GM19240 (cell line): ENCODE measurements at regions not wholly inside any gene's neighbourhood (a gene's known extent, or its start where the extent isn't known, plus 50 kb on each side); places are given as distances from the start of the nearest gene placed in this dataset.
"Not testable (repeated sequence)": the region's sequence is repeated elsewhere in the genome, so short reads cannot be mapped to it uniquely, and the experiment has no call there.

Experiments used
- DNase-seq: peaks from one replicate; pipeline ENCODE4 v3.0.0; 2011; ENCODE audit warnings: low spot score; ENCODE audit not compliant: insufficient read length

- DNase-seq, result no peak
Measured at GRCh38 chr2:118417406-118418120, 329.3 kb downstream of the INSIG2 start.

GRCh38 chr2:118415186-118415585, 326.9 kb downstream of the INSIG2 start:
- not testable (repeated sequence) for DNase-seq

DNA sequence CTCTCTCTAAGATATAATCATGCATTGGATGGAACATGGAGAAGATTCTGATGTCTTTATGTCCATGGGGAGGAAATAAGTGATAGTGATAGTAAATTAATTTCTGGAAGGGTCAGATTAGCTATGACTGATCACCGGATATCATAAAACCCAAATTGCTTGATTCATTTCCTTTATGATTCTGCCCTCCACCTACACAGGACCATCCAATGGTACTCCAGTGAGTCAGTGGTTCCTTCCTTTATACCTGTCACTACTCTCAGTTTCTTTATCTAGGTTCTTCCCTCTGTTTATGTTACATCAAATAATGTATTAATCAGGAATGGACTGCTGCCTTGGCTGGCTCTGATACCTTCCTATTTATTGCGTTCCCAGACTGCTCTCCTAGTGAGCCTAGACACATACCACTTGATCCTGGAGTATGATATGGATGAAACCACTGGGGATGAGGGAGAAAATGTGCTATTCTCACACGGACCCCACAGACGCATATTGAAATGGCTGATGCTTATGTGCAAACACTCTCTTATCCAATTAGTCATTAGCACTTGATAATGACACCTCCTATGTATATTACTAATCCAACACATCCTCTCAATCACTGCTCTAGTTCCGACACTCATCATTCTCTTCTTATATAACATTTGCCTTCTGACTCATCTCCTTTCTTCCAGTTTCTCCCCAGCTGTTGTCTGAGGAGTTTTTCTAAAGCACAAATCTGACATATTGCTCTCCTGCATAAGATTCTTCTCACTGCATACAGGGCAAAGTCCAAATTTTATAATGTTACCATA, 315.6 kb downstream of the INSIG2 start:
- DNase-seq, result no peak

DNA sequence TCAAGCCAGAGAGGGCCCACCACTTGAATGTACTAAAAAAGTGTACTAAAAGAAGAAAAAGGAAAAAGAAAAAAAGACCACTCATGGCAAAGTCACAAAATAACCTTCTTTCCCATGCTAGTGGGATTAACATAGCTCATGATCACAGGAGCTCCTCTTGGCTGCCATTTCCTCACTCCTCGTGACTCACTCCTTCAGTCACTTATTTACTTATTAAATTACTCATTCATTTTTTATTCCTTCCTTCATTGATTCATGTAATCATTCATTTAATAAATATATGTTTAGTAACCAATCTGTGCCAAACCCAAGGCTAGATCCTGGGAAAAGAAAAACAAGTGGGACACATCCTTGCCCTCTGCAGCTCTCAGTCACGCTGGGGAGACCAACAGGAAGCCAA, 300.5 kb downstream of the INSIG2 start:
- DNase-seq, result no peak

DNA sequence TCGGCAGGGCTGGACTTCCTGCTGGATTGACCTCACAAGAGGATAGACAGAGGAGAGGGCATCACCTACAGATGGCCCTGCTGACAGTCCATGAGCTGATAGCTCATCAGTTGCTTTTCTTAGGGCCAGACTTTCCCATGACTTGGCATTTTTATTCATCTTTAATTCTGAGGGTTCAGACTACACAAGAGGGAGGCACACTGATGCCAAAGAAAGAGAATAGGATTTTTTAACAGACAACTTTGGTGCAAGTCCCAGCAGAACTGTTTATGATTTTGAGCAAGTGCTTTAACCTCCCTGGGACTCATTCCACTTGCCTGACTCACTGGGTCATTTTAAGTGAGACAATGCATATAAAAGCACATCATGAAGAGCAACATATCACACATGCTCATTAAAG, 299.2 kb downstream of the INSIG2 start:
- DNase-seq, result no peak

- DNase-seq, result no peak
Measured at GRCh38 chr2:118386641-118387302, 298.5 kb downstream of the INSIG2 start.

DNA sequence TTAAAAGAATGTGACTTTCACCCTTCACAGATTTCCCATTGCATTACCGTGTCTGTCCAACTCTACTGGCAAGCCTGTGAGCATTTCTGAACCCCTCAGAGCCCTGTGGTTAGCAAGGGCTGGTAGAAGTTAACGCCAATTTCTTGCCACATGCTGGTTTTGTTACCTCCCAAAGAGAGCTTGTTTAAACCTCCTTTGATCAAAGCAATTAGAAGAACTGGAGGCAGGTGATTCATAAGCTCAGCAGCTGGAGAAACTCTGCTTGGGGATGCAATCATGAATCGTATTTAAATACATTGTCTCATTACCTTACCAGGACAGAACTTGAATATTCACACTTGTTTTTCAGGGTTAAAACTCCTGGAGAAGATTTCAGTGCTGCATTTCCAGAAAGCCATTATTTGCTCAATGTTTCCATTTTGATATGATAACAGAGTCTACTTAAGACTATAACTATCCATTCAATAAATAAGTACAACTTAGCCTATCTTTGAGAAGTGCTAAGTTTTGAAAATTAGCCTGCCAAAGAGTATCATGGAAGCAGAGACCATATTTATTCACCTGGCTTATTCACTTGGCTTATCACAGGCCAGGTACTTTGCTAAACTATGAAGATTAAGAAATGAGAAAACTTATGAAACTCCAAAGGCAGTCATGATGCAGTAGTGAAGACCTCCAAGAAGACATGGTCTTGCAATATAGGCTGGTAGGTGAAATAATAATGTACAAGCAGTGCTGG, 292.8 kb downstream of the INSIG2 start:
- no peak for DNase-seq

DNA sequence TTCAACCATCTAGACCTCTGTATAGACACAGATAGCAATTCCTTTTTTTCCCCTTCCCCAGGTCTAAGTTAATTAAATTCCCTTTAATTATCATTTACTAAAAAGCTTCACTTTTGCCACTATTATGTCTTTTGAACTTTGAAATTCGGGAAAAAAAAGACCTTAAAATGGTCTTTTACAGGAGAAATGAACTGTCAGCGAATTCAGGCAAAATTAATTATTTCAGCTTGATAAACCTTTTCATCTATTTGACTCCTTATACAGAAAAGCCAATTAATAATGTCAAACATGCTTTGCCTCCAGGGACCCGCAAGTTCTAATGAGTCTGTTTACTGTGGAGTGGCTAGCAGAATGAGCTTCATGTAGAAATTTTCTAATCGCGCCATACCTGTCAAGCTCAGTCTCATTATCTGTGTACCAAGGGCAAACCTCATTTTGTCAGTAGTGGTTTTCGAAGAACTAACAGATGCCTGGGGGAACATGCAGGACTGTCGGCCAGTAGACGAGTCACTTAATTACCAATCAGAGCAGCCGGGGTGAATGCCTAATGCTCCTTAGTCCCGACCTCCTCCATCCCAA, 287.7 kb downstream of the INSIG2 start:
- no peak for DNase-seq

GRCh38 chr2:118374974-118375755, 286.9 kb downstream of the INSIG2 start:
- no peak for DNase-seq

GRCh38 chr2:118372886-118373830, 284.9 kb downstream of the INSIG2 start:
- DNase-seq, result no peak

DNA sequence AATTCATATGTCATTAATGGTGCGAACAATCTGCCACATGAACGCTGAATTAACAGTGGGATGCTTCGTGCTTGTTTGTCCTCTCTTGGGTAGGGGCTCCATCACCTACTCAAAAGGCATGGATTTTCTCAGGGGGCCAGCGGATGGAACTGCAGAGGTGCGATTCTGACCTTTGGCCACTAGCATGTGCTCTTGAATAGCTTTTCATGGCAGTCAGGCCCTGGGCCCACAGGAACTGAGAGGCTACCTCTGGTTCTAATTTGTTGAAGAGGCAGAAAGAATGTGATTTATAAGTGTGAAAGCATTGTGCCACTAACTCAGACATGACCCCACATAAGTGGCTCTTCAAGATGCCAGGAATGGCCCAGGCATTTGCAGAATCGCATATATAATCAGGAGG, 283.2 kb downstream of the INSIG2 start:
- DNase-seq, result no peak

- DNase-seq, result not testable (repeated sequence)
Measured at GRCh38 chr2:118369521-118369920, 281.2 kb downstream of the INSIG2 start.

DNA sequence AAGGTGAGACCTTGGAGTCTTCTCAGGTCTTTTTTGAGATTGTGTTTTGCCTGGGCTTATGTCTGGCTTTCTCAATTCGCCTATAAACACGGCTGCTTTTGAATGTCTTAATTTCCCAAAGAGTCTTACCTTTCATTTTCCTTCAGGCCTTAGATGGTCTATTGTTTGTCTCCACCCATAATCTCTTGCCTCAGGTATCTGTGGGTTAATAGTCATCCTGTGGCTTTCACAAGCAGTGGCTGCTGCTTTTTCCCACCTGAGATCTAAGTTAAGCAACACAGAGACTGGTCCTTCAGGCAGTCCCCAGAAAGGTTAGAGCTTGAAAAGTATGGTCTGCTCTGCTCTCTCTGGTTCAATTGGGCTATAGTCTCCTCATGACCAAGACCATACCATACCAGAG, 275.3 kb downstream of the INSIG2 start:
- DNase-seq, result no peak

GRCh38 chr2:118356051-118356450, 267.8 kb downstream of the INSIG2 start:
- no peak for DNase-seq

DNA sequence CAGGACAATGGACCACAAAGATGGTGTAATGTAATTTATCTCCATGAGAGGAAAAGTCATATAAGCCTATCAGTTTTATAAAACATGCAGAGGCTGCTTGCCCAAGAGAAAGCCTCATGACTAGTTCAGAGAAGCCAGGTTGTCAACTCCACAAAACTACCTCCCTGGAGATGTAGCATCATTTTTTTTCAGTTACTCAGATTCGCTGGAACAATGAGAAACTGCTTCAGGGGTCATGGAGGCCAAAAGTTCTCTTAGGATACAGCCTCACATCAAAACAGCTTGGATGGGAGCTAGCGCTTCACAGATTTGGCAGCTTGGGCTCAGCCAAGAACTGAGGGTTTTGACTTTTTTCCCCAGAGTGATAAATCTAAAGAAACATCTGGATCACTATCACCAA, 263.5 kb downstream of the INSIG2 start:
- DNase-seq, result no peak

GRCh38 chr2:118350621-118351020, 262.4 kb downstream of the INSIG2 start:
- DNase-seq, result no peak

GRCh38 chr2:118349365-118349764, 261.1 kb downstream of the INSIG2 start:
- DNase-seq, result no peak

DNA sequence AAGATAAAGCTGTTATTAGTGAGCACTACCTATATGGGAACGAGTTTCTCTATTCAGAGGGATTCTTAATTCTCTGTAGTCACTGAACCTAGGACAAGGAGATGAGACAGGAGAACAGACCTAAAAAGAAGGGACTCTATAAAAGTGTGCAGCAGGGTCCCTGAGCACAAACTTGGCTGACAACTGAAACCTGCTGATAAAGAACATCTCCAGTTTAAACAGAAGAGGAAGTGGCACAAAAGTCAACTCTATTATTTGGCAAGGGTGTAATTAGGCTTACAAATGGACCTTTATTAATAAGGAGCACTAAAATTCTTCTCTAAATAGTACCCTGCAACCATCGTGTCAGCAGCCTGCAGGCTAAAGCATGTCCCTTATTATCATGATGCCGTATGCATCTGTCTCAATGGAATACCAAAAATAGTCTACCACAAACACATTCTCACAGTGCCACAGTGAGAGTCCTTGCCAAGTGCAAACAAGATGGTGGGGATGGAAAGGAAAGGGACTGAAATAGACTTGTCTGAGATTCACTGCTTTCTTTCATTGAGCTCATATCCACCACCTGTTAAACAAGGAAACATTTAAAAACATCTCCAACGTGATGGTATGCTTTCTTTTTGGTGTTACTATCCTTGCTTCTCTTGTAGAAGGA, 260.2 kb downstream of the INSIG2 start:
- DNase-seq, result no peak

DNA sequence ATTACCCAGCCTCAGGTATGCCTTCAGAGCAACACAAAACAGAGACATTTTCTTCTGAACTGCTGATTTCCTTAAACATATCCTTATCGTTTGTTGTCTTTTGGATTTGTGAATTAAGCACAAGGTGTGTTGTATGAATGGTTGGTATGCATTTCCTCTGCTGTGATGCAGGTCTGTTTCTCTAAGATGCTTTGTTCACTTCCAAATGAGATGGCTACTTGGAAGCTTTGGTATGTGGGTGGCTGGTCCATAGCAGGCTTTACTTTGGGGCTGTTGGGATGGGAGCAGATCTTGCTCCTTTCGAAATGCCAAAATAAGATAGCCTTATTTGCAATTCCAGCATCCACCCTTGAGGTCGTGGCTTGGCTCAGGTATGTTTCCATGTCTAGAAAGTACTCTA, 257.2 kb downstream of the INSIG2 start:
- DNase-seq, result no peak
